ENCODE measurements at regions not wholly inside any gene's neighbourhood (a gene's known extent, or its start where the extent isn't known, plus 50 kb on each side); places are given as distances from the start of the nearest gene placed in this dataset.
A peak's percentile ranks its signal among the peaks of the same experiment; 100 is the strongest.

GRCh38 chr11:23990346-23991164 is 506.3 kb upstream of the LUZP2 start:
- H3K4me3 ChIP-seq: no peak overlapping the region
- no peak for ATAC-seq (ENCODE audit: insufficient read depth, low FRiP score)

GRCh38 chr11:23991165-23991539 is 505.7 kb upstream of the LUZP2 start:
- 41 to 54% methylated on average over 2 of the region's 2 CpGs for WGBS, 2 donors
- DNase-seq: peak; percentile 50 to 85 (median 85)

More at GRCh38 chr11:23990346-23991164, 506.3 kb upstream of the LUZP2 start:
- Histone ChIP-seq H3K9ac (ENCODE audit: insufficient read depth in 1 of 2, low read length in 2 of 2) (no peak overlapping the region), H3K27ac (ENCODE audit: low read depth in 1 of 2, low read length in 1 of 2) (no peak overlapping the region), H3K9me3 (ENCODE audit: control insufficient read depth in 4 of 4, insufficient read depth in 3 of 4, low read length in 3 of 4) (peaks cover 0 to 4% (median 0%) of the 10 kb centered on the region in 4 donors), H3K27me3 (ENCODE audit: control insufficient read depth in 3 of 3, insufficient read depth in 3 of 3, low read length in 2 of 3) (no peaks in the 10 kb centered on the region), H3K4me1 (ENCODE audit: control insufficient read depth in 5 of 5, insufficient read depth in 5 of 5, low read length in 5 of 5) (peaks cover 0 to 16% (median 0%) of the 10 kb centered on the region in 5 donors), H3K36me3 (ENCODE audit: control insufficient read depth in 4 of 4, insufficient read depth in 4 of 4, low read length in 4 of 4) (no peaks in the 10 kb centered on the region)
- no peak for TF ChIP-seq CTCF (IDR thresholded peaks at IDR 0.05; ENCODE audit: control extremely low read depth, extremely low read depth)
- WGBS, 2 donors: 74 to 80% methylated on average over 2 of the region's 2 CpGs
- peak in 2 of 3 donors; percentile 35 to 43 for DNase-seq

GRCh38 chr11:23995891-23996290 is 501.0 kb upstream of the LUZP2 start:
- ATAC-seq (ENCODE audit: insufficient read depth, low FRiP score) (no peak), DNase-seq (no peak)
- no peak overlapping the region for H3K27ac ChIP-seq (ENCODE audit: low read depth in 1 of 2, low read length in 1 of 2)
- peaks cover 0 to 9% (median 0%) of the 10 kb centered on the region in 5 donors for H3K4me1 ChIP-seq (ENCODE audit: control insufficient read depth in 5 of 5, insufficient read depth in 5 of 5, low read length in 5 of 5)
- no peak overlapping the region for H3K9ac ChIP-seq (ENCODE audit: insufficient read depth in 1 of 2, low read length in 2 of 2)
- no peaks in the 10 kb centered on the region for H3K36me3 ChIP-seq (ENCODE audit: control insufficient read depth in 4 of 4, insufficient read depth in 4 of 4, low read length in 4 of 4)
- H3K4me3 ChIP-seq: no peak overlapping the region
- peaks cover 0 to 6% (median 2%) of the 10 kb centered on the region in 4 donors for H3K9me3 ChIP-seq (ENCODE audit: control insufficient read depth in 4 of 4, insufficient read depth in 3 of 4, low read length in 3 of 4)
- no peak for TF ChIP-seq CTCF (IDR thresholded peaks at IDR 0.05; ENCODE audit: control extremely low read depth, extremely low read depth)
- H3K27me3 ChIP-seq (ENCODE audit: control insufficient read depth in 3 of 3, insufficient read depth in 3 of 3, low read length in 2 of 3): no peaks in the 10 kb centered on the region

More at GRCh38 chr11:23991165-23991539, 505.7 kb upstream of the LUZP2 start:
- Histone ChIP-seq H3K27me3 (ENCODE audit: control insufficient read depth in 3 of 3, insufficient read depth in 3 of 3, low read length in 2 of 3) (no peaks in the 10 kb centered on the region), H3K4me1 (ENCODE audit: control insufficient read depth in 5 of 5, insufficient read depth in 5 of 5, low read length in 5 of 5) (peaks cover 0 to 16% (median 0%) of the 10 kb centered on the region in 5 donors), H3K27ac (ENCODE audit: low read depth in 1 of 2, low read length in 1 of 2) (no peak overlapping the region), H3K9ac (ENCODE audit: insufficient read depth in 1 of 2, low read length in 2 of 2) (no peak overlapping the region), H3K4me3 (no peak overlapping the region), H3K36me3 (ENCODE audit: control insufficient read depth in 4 of 4, insufficient read depth in 4 of 4, low read length in 4 of 4) (no peaks in the 10 kb centered on the region), H3K9me3 (ENCODE audit: control insufficient read depth in 4 of 4, insufficient read depth in 3 of 4, low read length in 3 of 4) (peaks cover 0 to 4% (median 0%) of the 10 kb centered on the region in 4 donors)
- no peak for ATAC-seq (ENCODE audit: insufficient read depth, low FRiP score)
- no peak for TF ChIP-seq CTCF (IDR thresholded peaks at IDR 0.05; ENCODE audit: control extremely low read depth, extremely low read depth)

Data from lung (tissue), 11 donors.